ENCODE measurements at regions not wholly inside any gene's neighbourhood (a gene's known extent, or its start where the extent isn't known, plus 50 kb on each side); places are given as distances from the start of the nearest gene placed in this dataset.
A peak's percentile ranks its signal among the peaks of the same experiment; 100 is the strongest.

GRCh38 chr4:11342401-11342800, 86.3 kb downstream of the HS3ST1 start:
- no peak for DNase-seq

GRCh38 chr4:11341337-11342043, 87.2 kb downstream of the HS3ST1 start:
- no peak for DNase-seq

GRCh38 chr4:11338956-11339782, 89.5 kb downstream of the HS3ST1 start:
- no peak for DNase-seq

- no peak for DNase-seq
Measured at GRCh38 chr4:11337287-11337686, 91.4 kb downstream of the HS3ST1 start.

- no peak for DNase-seq
Measured at GRCh38 chr4:11336435-11336834, 92.3 kb downstream of the HS3ST1 start.

GRCh38 chr4:11334887-11335286, 93.8 kb downstream of the HS3ST1 start:
- no peak for DNase-seq

GRCh38 chr4:11328401-11328800, 100.3 kb downstream of the HS3ST1 start:
- DNase-seq = no peak

- no peak for DNase-seq
Measured at GRCh38 chr4:11326021-11326420, 102.7 kb downstream of the HS3ST1 start.

- DNase-seq = no peak
Measured at GRCh38 chr4:11323771-11324170, 104.9 kb downstream of the HS3ST1 start.

- DNase-seq = no peak
Measured at GRCh38 chr4:11313157-11313943, 115.3 kb downstream of the HS3ST1 start.

GRCh38 chr4:11312389-11312788, 116.3 kb downstream of the HS3ST1 start:
- DNase-seq = no peak

- no peak for DNase-seq
Measured at GRCh38 chr4:11301075-11301660, 127.5 kb downstream of the HS3ST1 start.

GRCh38 chr4:11299836-11300235, 128.9 kb downstream of the HS3ST1 start:
- DNase-seq = no peak

- no peak for DNase-seq
Measured at GRCh38 chr4:11299016-11299415, 129.7 kb downstream of the HS3ST1 start.

- no peak for DNase-seq
Measured at GRCh38 chr4:11298451-11298850, 130.2 kb downstream of the HS3ST1 start.

GRCh38 chr4:11297627-11298026, 131.1 kb downstream of the HS3ST1 start:
- DNase-seq = no peak

- DNase-seq = no peak
Measured at GRCh38 chr4:11297201-11297600, 131.5 kb downstream of the HS3ST1 start.

GRCh38 chr4:11293866-11294265, 134.8 kb downstream of the HS3ST1 start:
- DNase-seq = no peak

- no peak for DNase-seq
Measured at GRCh38 chr4:11287055-11287454, 141.6 kb downstream of the HS3ST1 start.

GRCh38 chr4:11286533-11286932, 142.2 kb downstream of the HS3ST1 start:
- no peak for DNase-seq

GRCh38 chr4:11281720-11282119, 147.0 kb downstream of the HS3ST1 start:
- DNase-seq = peak in 1 of 2 donors; percentile 3

- no peak for DNase-seq
Measured at GRCh38 chr4:11271263-11271662, 157.4 kb downstream of the HS3ST1 start.

GRCh38 chr4:11268149-11268548, 160.5 kb downstream of the HS3ST1 start:
- no peak for DNase-seq

All from inflammatory macrophage (primary cell).